NCI-H748 (cell line): ENCODE measurements at regions not wholly inside any gene's neighbourhood (a gene's known extent, or its start where the extent isn't known, plus 50 kb on each side); places are given as distances from the start of the nearest gene placed in this dataset.

Experiments used
- DNase-seq: peaks from one replicate; lab custom pipeline; 2025; ENCODE audit not compliant: unreplicated experiment; lab: John Stamatoyannopoulos, UW

GRCh38 chr10:131577178-131577555 lies 265.6 kb upstream of the TCERG1L start:
- no peak for DNase-seq

- DNase-seq: no peak
Observed at GRCh38 chr10:131577786-131578471, 266.4 kb upstream of the TCERG1L start.

GRCh38 chr10:131578472-131578970 lies 267.0 kb upstream of the TCERG1L start:
- no peak for DNase-seq

- DNase-seq: no peak
Observed at GRCh38 chr10:131579251-131580071, 267.9 kb upstream of the TCERG1L start.

- DNase-seq: peak; percentile 6
Observed at GRCh38 chr10:131580076-131580652, 268.6 kb upstream of the TCERG1L start.

GRCh38 chr10:131580674-131581073 lies 269.2 kb upstream of the TCERG1L start:
- no peak for DNase-seq

GRCh38 chr10:131581547-131581946 lies 270.0 kb upstream of the TCERG1L start:
- DNase-seq: peak; percentile 15

GRCh38 chr10:131584287-131584686 lies 272.8 kb upstream of the TCERG1L start:
- peak; percentile 47 for DNase-seq

- DNase-seq: no peak
Observed at GRCh38 chr10:131585761-131586160, 274.2 kb upstream of the TCERG1L start.

- no peak for DNase-seq
Observed at GRCh38 chr10:131586958-131587357, 275.4 kb upstream of the TCERG1L start.

GRCh38 chr10:131587976-131588680 lies 276.6 kb upstream of the TCERG1L start:
- no peak for DNase-seq

GRCh38 chr10:131588704-131589220 lies 277.2 kb upstream of the TCERG1L start:
- no peak for DNase-seq

GRCh38 chr10:131590567-131590966 lies 279.0 kb upstream of the TCERG1L start:
- DNase-seq: no peak

- DNase-seq: no peak
Observed at GRCh38 chr10:131591936-131592335, 280.4 kb upstream of the TCERG1L start.

GRCh38 chr10:131609176-131609575 lies 291.6 kb upstream of the PPP2R2D start:
- no peak for DNase-seq

GRCh38 chr10:131615150-131615549 lies 285.7 kb upstream of the PPP2R2D start:
- no peak for DNase-seq

- no peak for DNase-seq
Observed at GRCh38 chr10:131616040-131616439, 284.8 kb upstream of the PPP2R2D start.

- DNase-seq: no peak
Observed at GRCh38 chr10:131617113-131617858, 283.5 kb upstream of the PPP2R2D start.

- no peak for DNase-seq
Observed at GRCh38 chr10:131618587-131619267, 282.1 kb upstream of the PPP2R2D start.

- no peak for DNase-seq
Observed at GRCh38 chr10:131620314-131620713, 280.5 kb upstream of the PPP2R2D start.
